Epithelial cell of proximal tubule (primary cell): ENCODE measurements at regions not wholly inside any gene's neighbourhood (a gene's known extent, or its start where the extent isn't known, plus 50 kb on each side); places are given as distances from the start of the nearest gene placed in this dataset.

ENCODE experiments used
- DNase-seq: peaks from one replicate; pipeline ENCODE4 v3.0.0-alpha.2; 2011; ENCODE audit warnings: low read depth
- H3K4me3 ChIP-seq: 2 replicates; pipeline ENCODE4 v1.5.1; 2011; ENCODE audit warnings: low read depth, mild to moderate bottlenecking, low read length
- CTCF ChIP-seq: conservative IDR thresholded peaks from 2 replicates; pipeline ENCODE4 v1.5.1; 2012; ENCODE audit warnings: low read depth, mild to moderate bottlenecking, low read length

GRCh38 chr2:149972066-149972465 is 384.5 kb upstream of the MMADHC start:
- no peak for TF ChIP-seq CTCF
- no peak for DNase-seq
- no peak overlapping the region for H3K4me3 ChIP-seq

DNA sequence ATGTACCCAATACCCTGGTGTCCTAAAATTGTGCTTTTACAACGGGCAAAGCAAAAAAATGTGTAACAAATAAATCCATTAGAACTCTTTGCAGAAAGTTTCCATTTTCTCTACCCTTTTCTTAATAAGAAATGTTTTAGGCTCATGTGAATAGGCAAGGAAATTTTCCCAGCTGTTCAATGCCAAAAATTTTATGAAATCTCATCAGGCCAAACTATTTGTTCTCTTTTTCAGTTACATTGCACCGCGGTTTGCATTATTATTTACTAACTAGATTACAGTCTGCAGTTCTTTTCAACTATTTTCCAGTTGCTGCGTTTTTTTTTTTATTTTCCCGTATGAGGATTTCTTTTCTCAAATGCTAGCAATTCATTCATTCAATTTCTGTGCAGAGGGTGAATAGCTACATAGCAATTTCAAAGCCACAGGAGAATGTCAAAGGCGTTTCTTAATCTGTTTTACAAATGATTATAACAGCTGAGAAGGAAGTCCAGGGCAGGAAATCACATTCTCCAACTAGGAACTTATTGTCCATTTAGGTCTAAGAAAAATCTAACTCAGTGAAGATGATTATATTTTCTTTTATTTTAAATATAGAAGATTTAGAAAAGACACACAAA is 367.5 kb upstream of the MMADHC start:
- H3K4me3 ChIP-seq, result no peak overlapping the region
- TF ChIP-seq CTCF, result no peak
- no peak for DNase-seq

DNA sequence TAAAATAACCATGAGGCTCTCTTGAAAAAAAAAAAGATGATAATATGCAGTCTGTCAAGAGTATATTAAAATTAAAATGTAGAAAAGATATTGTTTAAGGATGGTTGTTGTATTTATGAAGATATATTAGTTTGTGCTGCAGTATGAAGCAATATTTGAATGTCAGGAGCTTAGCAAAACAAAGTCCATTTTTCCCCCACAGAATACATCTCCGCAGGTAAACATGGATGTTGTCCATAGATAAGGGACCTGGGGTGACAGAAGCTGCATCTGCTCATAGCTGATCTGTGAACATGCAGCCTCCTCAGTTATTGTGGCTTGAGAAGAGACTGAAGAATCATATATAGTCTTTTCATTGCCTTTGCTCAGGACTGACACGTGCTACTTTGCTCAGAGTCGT is 366.1 kb upstream of the MMADHC start:
- no peak for DNase-seq
- no peak for TF ChIP-seq CTCF
- H3K4me3 ChIP-seq, result no peak overlapping the region

DNA sequence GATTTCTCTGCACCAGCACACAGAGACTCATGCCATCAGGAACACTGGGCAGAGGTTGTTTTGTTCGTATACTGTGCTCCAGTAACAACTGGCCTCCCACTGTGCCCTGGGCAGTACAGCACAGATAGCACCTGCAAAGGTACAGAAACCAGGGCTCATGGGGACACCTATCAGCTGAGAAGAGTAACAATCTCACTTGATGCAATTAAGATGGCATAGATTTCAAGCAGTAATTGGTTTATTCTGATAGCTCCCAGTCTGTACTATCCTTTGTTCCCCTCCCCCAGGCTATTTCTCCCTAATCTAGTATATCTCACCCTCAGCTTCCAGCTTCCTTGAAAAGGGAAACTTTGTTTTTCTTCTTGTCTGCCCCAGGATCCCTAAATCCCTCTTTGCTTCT is 343.9 kb upstream of the MMADHC start:
- DNase-seq, result no peak
- no peak for TF ChIP-seq CTCF
- no peak overlapping the region for H3K4me3 ChIP-seq

DNA sequence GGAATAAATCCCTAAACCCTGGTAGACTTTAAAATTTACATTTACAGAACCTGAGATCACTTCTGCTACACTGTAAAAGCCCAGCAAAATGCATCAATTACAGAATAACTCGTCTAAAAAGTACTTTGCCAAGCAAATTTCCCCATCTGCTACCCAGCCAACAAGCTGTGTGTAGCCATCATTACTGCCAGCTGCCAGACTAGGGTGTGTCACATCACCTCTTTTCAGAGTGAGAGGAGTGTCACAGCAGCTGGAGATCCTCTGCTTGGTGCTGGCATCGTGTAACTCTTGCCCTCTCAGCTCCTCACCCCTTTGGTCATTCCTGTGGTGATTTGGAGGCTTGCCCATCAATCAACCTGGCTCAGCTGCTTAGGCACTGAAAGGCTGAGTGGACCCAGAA is 340.4 kb upstream of the MMADHC start:
- no peak for DNase-seq
- H3K4me3 ChIP-seq, result no peak overlapping the region

GRCh38 chr2:149926149-149926548 is 338.6 kb upstream of the MMADHC start:
- TF ChIP-seq CTCF, result no peak
- no peak overlapping the region for H3K4me3 ChIP-seq
- no peak for DNase-seq

More for the DNA sequence above, 340.4 kb upstream of the MMADHC start:
- TF ChIP-seq CTCF, result no peak

DNA sequence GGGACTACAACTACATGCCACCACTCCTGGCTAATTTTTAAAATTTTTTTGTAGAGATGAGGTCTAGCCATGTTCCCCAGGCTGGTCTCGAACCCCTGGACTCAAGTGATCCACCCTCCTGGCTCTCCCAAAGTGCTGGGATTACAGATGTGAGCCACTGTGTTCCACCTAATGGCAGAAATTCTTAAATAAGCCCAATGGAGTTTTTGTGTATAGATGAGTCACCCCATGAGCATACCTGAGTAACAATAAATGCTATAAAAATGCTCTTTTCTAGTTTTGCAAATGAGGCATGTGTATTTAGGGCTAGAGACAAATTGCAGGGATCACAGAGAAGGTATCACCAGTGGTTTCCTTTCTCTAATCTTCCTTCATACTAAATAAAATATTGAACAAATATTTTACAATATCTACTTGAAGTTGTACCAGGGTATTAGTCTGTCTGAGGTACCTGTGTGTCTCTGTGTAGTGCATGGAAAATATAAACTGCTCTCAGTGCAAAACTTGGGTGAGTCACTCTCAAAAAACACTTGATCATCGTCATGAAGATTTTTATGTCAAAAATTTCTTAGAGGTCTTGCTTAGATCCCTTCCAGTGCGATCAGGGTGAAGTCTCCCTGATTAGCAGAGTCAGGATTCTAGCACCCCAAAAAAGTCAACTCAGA is 337.1 kb upstream of the MMADHC start:
- DNase-seq, result peak; percentile 12
- H3K4me3 ChIP-seq, result no peak overlapping the region
- TF ChIP-seq CTCF, result no peak
